GM23338 (cell line): ENCODE measurements at regions not wholly inside any gene's neighbourhood (a gene's known extent, or its start where the extent isn't known, plus 50 kb on each side); places are given as distances from the start of the nearest gene placed in this dataset.
"Not testable (repeated sequence)": the region's sequence is repeated elsewhere in the genome, so short reads cannot be mapped to it uniquely, and the experiment has no call there.

Experiments
- CREB1 ChIP-seq: fragments of 250-450 bp; sonication (Bioruptor Pico); IDR thresholded peaks from 2 replicates; pipeline ENCODE4 v1.5.0; 2020; ENCODE audit warnings: low read depth, mild to moderate bottlenecking, moderate library complexity
- EZH2phosphoT487 ChIP-seq: fragments of 200-600 bp; sonication (generic); IDR thresholded peaks from one replicate; pipeline ENCODE4 v1.8.1; 2018; ENCODE audit warnings: antibody characterized with exemption; ENCODE audit not compliant: unreplicated experiment
- JUNB ChIP-seq: IDR thresholded peaks from one replicate; pipeline ENCODE4 v1.6.1; 2016; ENCODE audit warnings: antibody characterized with exemption; ENCODE audit not compliant: unreplicated experiment
- POLR2AphosphoS5 ChIP-seq: IDR thresholded peaks from 2 replicates; pipeline ENCODE4 v1.6.1; 2016; ENCODE audit warnings: antibody characterized with exemption, low read depth
- TF ChIP-seq, protein P1 (sequence below), 2 experiments: fragments of 200-600 bp in 1 of 2; sonication (generic) in 1 of 2; conservative IDR thresholded peaks; 2 replicates each; pipeline versions ENCODE4 v1.5.1 to v1.6.1; 2016 to 2017; ENCODE audit warnings: antibody characterized with exemption in 2 of 2, low read depth in 2 of 2, mild to moderate bottlenecking in 2 of 2, moderate library complexity in 1 of 2
- TF ChIP-seq, protein P2 (sequence below): IDR thresholded peaks from one replicate; pipeline ENCODE4 v1.6.1; 2018; ENCODE audit warnings: antibody characterized with exemption; ENCODE audit not compliant: unreplicated experiment
- TF ChIP-seq, protein P3 (sequence below): IDR thresholded peaks from 2 replicates; pipeline ENCODE4 v1.6.1; 2016; ENCODE audit warnings: antibody characterized with exemption

DNA sequence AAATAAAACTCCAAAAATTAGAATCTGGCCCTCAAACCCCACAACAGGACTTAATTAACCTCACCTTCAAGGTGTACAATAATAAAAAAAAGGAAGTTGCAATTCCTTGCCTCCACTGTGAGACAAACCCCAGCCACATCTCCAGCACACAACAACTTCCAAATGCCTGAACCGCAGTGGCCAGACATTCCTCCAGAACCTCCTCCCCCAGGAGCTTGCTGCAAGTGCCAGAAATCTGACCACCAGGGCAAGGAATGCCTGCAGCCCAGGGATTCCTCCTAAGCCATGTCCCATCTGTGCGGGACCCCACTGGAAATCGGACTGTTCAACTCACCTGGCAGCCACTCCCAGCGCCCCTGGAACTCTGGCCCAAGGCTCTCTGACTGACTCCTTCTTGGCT is 519.0 kb downstream of the IRS2 start:
- TF ChIP-seq, protein P1, sequence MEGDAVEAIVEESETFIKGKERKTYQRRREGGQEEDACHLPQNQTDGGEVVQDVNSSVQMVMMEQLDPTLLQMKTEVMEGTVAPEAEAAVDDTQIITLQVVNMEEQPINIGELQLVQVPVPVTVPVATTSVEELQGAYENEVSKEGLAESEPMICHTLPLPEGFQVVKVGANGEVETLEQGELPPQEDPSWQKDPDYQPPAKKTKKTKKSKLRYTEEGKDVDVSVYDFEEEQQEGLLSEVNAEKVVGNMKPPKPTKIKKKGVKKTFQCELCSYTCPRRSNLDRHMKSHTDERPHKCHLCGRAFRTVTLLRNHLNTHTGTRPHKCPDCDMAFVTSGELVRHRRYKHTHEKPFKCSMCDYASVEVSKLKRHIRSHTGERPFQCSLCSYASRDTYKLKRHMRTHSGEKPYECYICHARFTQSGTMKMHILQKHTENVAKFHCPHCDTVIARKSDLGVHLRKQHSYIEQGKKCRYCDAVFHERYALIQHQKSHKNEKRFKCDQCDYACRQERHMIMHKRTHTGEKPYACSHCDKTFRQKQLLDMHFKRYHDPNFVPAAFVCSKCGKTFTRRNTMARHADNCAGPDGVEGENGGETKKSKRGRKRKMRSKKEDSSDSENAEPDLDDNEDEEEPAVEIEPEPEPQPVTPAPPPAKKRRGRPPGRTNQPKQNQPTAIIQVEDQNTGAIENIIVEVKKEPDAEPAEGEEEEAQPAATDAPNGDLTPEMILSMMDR (conservative IDR thresholded peaks at IDR 0.05; ENCODE audit: low read depth in 2 of 2) = not testable (repeated sequence)
- not testable (repeated sequence) for TF ChIP-seq EZH2phosphoT487; POLR2AphosphoS5; JUNB; CREB1 (CRISPR knock-in tag)
- TF ChIP-seq, protein P2, sequence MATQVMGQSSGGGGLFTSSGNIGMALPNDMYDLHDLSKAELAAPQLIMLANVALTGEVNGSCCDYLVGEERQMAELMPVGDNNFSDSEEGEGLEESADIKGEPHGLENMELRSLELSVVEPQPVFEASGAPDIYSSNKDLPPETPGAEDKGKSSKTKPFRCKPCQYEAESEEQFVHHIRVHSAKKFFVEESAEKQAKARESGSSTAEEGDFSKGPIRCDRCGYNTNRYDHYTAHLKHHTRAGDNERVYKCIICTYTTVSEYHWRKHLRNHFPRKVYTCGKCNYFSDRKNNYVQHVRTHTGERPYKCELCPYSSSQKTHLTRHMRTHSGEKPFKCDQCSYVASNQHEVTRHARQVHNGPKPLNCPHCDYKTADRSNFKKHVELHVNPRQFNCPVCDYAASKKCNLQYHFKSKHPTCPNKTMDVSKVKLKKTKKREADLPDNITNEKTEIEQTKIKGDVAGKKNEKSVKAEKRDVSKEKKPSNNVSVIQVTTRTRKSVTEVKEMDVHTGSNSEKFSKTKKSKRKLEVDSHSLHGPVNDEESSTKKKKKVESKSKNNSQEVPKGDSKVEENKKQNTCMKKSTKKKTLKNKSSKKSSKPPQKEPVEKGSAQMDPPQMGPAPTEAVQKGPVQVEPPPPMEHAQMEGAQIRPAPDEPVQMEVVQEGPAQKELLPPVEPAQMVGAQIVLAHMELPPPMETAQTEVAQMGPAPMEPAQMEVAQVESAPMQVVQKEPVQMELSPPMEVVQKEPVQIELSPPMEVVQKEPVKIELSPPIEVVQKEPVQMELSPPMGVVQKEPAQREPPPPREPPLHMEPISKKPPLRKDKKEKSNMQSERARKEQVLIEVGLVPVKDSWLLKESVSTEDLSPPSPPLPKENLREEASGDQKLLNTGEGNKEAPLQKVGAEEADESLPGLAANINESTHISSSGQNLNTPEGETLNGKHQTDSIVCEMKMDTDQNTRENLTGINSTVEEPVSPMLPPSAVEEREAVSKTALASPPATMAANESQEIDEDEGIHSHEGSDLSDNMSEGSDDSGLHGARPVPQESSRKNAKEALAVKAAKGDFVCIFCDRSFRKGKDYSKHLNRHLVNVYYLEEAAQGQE = not testable (repeated sequence)
- TF ChIP-seq, protein P3, sequence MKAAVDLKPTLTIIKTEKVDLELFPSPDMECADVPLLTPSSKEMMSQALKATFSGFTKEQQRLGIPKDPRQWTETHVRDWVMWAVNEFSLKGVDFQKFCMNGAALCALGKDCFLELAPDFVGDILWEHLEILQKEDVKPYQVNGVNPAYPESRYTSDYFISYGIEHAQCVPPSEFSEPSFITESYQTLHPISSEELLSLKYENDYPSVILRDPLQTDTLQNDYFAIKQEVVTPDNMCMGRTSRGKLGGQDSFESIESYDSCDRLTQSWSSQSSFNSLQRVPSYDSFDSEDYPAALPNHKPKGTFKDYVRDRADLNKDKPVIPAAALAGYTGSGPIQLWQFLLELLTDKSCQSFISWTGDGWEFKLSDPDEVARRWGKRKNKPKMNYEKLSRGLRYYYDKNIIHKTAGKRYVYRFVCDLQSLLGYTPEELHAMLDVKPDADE = not testable (repeated sequence)
